Stomach (tissue), 4 donors: ENCODE measurements at regions not wholly inside any gene's neighbourhood (a gene's known extent, or its start where the extent isn't known, plus 50 kb on each side); places are given as distances from the start of the nearest gene placed in this dataset.

Experiments used
- CTCF ChIP-seq, 7 experiments: fragments of 450-650 bp in 4 of 7; fragments of 200-600 bp in 3 of 7; sonication (generic) in 3 of 7; IDR thresholded peaks; one replicate each; pipeline ENCODE4 v1.5.1; 2016 to 2019; ENCODE audit warnings: antibody characterized with exemption in 7 of 7, control low read depth in 2 of 7, mild to moderate bottlenecking in 1 of 7
- POLR2A ChIP-seq, 4 donors: fragments of 450-650 bp; IDR thresholded peaks; one replicate each; pipeline ENCODE4 v1.6.1; 2016; ENCODE audit warnings: antibody characterized with exemption in 4 of 4, control low read depth in 2 of 4, mild to moderate bottlenecking in 1 of 4, moderate library complexity in 1 of 4
- POLR2AphosphoS5 ChIP-seq, 3 donors: sonication (generic); formaldehyde crosslinking; IDR thresholded peaks; one replicate each; pipeline ENCODE4 v1.6.1; 2016; ENCODE audit warnings: antibody characterized with exemption in 3 of 3

GRCh38 chr19:28606269-28607032 lies 606.5 kb downstream of the UQCRFS1 start:
- TF ChIP-seq CTCF (IDR thresholded peaks at IDR 0.05) (no peak), POLR2AphosphoS5 (IDR thresholded peaks at IDR 0.05) (no peak), POLR2A (IDR thresholded peaks at IDR 0.05) (no peak)
